ENCODE measurements at regions not wholly inside any gene's neighbourhood (a gene's known extent, or its start where the extent isn't known, plus 50 kb on each side); places are given as distances from the start of the nearest gene placed in this dataset.

DNA sequence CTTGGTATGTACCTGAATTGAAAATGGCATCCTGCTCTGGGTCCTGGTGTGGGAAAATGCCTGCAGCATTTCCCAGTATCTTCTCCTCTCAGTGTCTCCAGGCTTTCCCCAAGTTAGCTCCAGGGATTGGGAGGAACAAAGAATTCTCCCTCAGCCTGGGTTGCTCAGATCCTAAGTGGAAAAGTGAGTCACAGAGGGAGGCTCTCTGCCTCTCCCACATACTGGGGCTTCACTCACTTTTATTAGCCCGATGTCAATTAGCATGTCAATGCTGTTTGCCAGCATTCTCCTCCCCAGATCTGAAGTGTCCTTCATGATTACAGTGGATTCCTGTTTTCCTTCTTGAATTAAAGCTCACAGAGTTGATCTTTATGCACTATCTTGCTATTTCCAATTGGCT, 655.0 kb downstream of the EPHA3 start:
- DNase-seq = no peak

- DNase-seq = peak; percentile 20
These were observed 676.0 kb downstream of the EPHA3 start for GRCh38 chr3:89783341-89783927.

- peak; percentile 90 for DNase-seq
These were observed 680.1 kb downstream of the EPHA3 start for GRCh38 chr3:89787485-89787884.

- peak; percentile 44 for DNase-seq
These were observed 680.6 kb downstream of the EPHA3 start for GRCh38 chr3:89787979-89788378.

DNA sequence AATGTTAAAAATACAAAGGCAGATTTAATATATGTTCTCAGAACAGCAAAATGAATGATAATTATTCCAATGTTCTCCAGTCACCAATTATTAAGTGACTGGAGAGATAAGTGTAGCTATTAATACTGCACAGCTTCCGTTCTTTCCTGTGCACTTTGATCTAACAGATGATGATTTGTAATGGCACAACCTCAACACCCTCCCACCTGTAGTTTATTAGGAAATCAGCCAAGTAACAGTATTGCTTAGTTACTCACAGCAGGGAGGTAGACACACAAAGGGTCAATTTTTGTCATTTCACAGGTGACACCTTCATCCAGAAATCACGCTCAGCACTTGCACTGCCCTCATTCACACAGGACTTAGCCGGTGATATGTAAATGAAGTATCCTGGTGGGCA, 688.1 kb downstream of the EPHA3 start:
- DNase-seq = no peak

GRCh38 chr3:89802881-89803280, 695.5 kb downstream of the EPHA3 start:
- no peak for DNase-seq

- DNase-seq = no peak
These were observed 696.3 kb downstream of the EPHA3 start for GRCh38 chr3:89803711-89804110.

DNA sequence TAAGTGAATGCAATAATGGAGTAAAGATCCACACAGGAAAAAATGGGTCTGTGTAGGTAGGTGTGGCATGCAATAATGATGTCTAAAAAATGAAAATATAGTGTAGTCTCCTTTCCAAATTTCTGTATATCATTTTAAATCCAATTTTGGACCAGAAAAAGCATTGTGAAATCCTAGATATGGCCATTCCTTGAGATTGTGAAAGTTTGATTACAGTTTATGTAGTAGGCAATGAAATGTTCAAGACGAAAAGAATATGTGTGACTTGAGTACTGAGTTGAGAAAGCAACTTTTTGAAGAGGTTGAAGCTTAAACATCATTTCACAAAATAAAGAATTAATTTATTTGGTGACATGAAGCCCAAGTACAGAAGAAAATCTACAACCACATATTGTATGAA, 698.7 kb downstream of the EPHA3 start:
- DNase-seq = no peak

- DNase-seq = no peak
These were observed 701.3 kb downstream of the EPHA3 start for GRCh38 chr3:89808680-89809197.

- no peak for DNase-seq
These were observed 706.1 kb downstream of the EPHA3 start for GRCh38 chr3:89813500-89813899.

- no peak for DNase-seq
These were observed 733.6 kb downstream of the EPHA3 start for GRCh38 chr3:89841041-89841440.

- DNase-seq = no peak
These were observed 737.6 kb downstream of the EPHA3 start for GRCh38 chr3:89845053-89845452.

GRCh38 chr3:89847955-89848354, 740.5 kb downstream of the EPHA3 start:
- DNase-seq = no peak

DNA sequence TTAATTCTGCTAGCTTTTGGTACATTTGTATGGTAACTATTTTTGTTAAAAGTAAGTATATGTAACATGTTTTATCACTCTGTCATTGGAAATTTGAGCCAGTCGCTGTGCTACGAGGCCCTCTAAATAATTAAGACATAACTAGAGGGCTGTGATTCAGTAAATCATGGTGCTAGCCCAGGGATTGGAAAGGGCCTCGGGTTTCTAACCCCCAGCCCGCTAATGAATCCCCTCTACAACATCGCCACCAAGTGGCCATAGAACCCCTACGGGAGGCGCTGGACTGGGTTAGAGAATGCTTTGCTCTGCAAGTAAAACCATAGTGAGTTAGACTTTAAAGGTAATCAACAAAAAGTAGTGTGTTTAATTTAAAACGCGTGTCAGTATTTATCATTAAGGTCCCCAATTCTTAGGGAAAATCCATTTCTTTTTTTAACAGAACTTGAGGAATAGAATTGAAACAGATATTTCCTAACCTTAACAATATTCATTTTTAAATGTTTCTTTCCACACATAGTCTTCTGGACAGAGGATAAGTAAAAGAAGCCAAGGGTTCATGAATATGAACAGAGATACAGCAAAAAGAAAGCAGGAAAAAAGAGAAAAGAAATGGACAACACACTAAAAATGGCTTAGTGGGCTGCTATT, 744.7 kb downstream of the EPHA3 start:
- peak; percentile 33 for DNase-seq

GRCh38 chr3:89859757-89860156, 752.3 kb downstream of the EPHA3 start:
- DNase-seq = peak; percentile 64

- DNase-seq = no peak
These were observed 759.9 kb downstream of the EPHA3 start for GRCh38 chr3:89867286-89867685.

- no peak for DNase-seq
These were observed 768.7 kb downstream of the EPHA3 start for GRCh38 chr3:89876116-89876515.

DNA sequence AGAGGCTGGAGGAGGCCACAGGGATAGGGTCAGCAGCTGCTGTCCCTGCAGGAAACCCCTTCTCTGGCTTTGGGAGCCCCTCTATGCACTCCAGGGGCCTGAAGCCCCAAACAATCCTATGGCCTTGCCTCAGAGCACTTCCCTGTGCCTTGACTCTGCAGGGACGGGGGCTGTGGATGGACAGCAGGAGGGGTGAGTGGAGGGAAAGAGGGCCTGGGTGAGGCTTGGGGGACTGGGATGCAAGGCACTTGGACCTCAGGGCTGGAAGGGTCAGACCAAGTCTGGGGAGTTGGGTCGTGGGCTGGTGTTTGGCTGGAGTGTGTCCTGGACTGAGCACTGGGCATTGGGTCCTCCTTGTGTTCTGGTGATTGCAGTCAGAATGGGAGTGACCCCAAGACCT, 769.8 kb downstream of the EPHA3 start:
- no peak for DNase-seq

- no peak for DNase-seq
These were observed 782.0 kb downstream of the EPHA3 start for GRCh38 chr3:89889386-89889785.

GRCh38 chr3:89908711-89909213, 801.3 kb downstream of the EPHA3 start:
- no peak for DNase-seq

GRCh38 chr3:89912031-89912430, 804.6 kb downstream of the EPHA3 start:
- DNase-seq = no peak

- DNase-seq = no peak
These were observed 816.6 kb downstream of the EPHA3 start for GRCh38 chr3:89923921-89924610.

GRCh38 chr3:89925976-89926375, 818.6 kb downstream of the EPHA3 start:
- DNase-seq = no peak
